HL-60 (cell line): ENCODE measurements at regions not wholly inside any gene's neighbourhood (a gene's known extent, or its start where the extent isn't known, plus 50 kb on each side); places are given as distances from the start of the nearest gene placed in this dataset.

Experiments used
- DNase-seq, 2 experiments: peaks; one replicate each; pipeline ENCODE4 v3.0.0-alpha.2; 2010 to 2020; ENCODE audit warnings: low read depth in 1 of 2, low spot score in 1 of 2
- H3K27ac ChIP-seq: fragments of 250-450 bp; sonication (Bioruptor Pico); replicated peaks from 2 replicates; pipeline ENCODE4 v1.5.1; 2020; ENCODE audit warnings: mild to moderate bottlenecking, moderate library complexity
- H3K27me3 ChIP-seq: fragments of 250-450 bp; sonication (Bioruptor Pico); 2 replicates; pipeline ENCODE4 v1.5.1; 2021; ENCODE audit warnings: mild to moderate bottlenecking, moderate library complexity; ENCODE audit not compliant: insufficient read depth, poor library complexity, severe bottlenecking
- H3K4me3 ChIP-seq: replicated peaks from 2 replicates; pipeline ENCODE4 v1.5.1; 2011; ENCODE audit warnings: mild to moderate bottlenecking, control low read depth, low read length; ENCODE audit not compliant: insufficient read depth
- CTCF ChIP-seq: IDR thresholded peaks from one replicate; pipeline ENCODE4 v1.5.1; 2011; ENCODE audit warnings: low read length, control low read depth, inconsistent platforms; ENCODE audit not compliant: insufficient read depth
- GABPA ChIP-seq: IDR thresholded peaks from 2 replicates; pipeline ENCODE4 v1.6.1; 2012; ENCODE audit warnings: low read depth
- POLR2AphosphoS5 ChIP-seq: IDR thresholded peaks from 2 replicates; pipeline ENCODE4 v1.6.1; 2012; ENCODE audit warnings: low read depth
- REST ChIP-seq: IDR thresholded peaks from 2 replicates; pipeline ENCODE4 v1.6.1; 2012; ENCODE audit warnings: low read depth; ENCODE audit not compliant: insufficient replicate concordance
- SPI1 ChIP-seq: IDR thresholded peaks from 2 replicates; pipeline ENCODE4 v1.6.1; 2012; ENCODE audit warnings: low read depth, mild to moderate bottlenecking, borderline replicate concordance

DNA sequence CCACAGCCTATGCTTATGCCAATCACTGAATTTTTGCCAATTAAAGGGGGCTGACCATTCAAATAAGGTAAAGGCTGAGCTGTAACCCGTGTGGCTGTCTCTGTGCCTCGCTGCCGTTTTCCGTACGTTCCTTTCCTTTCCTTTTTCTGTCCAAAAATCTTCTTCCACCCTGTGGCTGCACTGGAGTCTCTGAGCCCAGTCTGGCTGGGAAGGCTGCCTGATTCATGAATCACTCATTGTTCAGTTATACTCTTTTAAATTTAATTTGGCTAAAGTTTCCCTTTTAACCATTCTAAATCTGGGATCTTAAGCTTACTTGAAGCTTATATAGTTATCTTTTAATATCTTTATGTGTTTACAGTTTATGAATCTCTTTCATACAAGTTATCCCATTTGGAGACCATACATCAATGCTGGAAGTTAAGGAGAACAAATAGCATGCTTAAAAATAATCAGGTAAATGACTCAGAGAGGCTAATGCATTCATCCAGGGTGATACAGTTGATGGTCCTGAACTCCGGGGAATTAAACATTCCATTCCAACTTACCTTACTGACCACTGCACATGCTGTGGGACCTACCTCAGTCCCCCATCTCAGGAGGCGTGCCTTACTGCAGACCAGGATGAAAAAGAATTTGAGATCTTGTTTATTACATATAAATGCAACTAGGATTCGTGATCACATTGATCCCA, 385.3 kb upstream of the ADARB2 start:
- no peak for TF ChIP-seq CTCF
- no peak for TF ChIP-seq POLR2AphosphoS5
- no peak for TF ChIP-seq REST
- no peak for TF ChIP-seq SPI1
- no peak for TF ChIP-seq GABPA
- no peak overlapping the region for H3K27ac ChIP-seq
- no peaks in the 10 kb centered on the region for H3K27me3 ChIP-seq
- H3K4me3 ChIP-seq, result no peak overlapping the region
- no peak for DNase-seq

DNA sequence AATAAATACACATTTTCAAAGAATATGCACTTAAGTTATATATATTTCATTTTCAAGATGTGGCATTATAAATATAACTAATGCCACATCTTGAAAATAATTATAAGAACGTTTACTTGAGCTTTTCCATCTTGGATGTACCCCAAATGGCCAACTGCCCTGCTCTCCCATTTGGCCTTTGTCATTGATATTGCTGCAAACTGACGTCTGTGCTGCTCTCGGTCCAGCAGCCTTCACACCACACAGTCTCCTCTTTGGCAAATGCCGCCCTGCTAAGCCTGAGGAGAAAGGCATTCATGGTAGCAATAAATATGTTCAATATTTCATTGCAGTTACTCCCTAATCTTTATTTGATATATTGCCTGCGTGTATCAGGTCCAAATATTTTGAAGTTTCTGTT, 384.6 kb upstream of the ADARB2 start:
- Histone ChIP-seq H3K4me3 (no peak overlapping the region), H3K27me3 (no peaks in the 10 kb centered on the region), H3K27ac (no peak overlapping the region)
- no peak for DNase-seq
- TF ChIP-seq CTCF (no peak), SPI1 (no peak), GABPA (no peak)

DNA sequence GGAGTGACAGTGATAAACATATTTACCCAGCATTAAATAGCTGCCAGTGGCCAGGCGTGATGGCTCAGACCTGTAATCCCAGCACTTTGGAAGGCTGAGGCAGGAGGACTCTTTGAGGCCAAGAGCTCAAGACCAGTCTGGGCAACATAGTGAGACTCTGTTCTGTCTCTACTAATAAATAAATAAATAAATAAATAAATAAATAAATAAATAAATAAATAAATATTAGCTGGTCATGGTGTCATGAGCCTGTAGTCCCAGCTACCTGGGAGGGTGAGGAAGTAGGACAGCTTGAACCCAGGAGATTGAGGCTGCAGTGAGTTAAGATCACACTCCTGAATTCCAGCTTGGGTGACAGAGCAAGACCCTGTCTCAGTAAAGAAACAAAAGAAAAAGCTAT, 384.0 kb upstream of the ADARB2 start:
- Histone ChIP-seq H3K4me3 (no peak overlapping the region), H3K27ac (no peak overlapping the region), H3K27me3 (no peaks in the 10 kb centered on the region)
- TF ChIP-seq CTCF, result no peak
- no peak for TF ChIP-seq REST
- no peak for TF ChIP-seq GABPA
- TF ChIP-seq POLR2AphosphoS5, result no peak
- TF ChIP-seq SPI1, result no peak
- no peak for DNase-seq

DNA sequence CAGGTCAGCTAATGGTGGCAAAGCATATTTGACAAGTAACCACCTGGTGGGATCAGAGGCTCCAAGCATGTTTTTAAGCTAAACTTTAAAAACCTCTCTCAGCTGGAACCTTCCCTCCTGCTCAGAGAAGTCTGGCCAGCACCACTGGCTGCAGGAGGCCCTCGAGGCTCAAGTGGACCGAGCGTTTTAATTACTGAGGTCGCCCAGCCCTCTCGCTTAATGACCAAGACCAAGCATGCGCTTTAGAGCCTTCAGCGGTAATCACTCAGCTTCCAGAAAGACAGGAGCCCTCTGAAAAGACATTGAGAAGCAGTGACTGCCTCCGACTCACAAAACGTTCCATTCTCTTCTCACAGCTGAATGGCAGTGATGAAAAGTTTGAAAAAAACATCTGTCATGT, 383.4 kb upstream of the ADARB2 start:
- no peaks in the 10 kb centered on the region for H3K27me3 ChIP-seq
- no peak for TF ChIP-seq CTCF
- no peak for TF ChIP-seq GABPA
- TF ChIP-seq SPI1, result no peak
- no peak for TF ChIP-seq REST
- TF ChIP-seq POLR2AphosphoS5, result no peak
- H3K4me3 ChIP-seq, result no peak overlapping the region
- H3K27ac ChIP-seq, result no peak overlapping the region
- no peak for DNase-seq
